Keratinocyte (primary cell): ENCODE measurements at regions not wholly inside any gene's neighbourhood (a gene's known extent, or its start where the extent isn't known, plus 50 kb on each side); places are given as distances from the start of the nearest gene placed in this dataset.

ENCODE experiments used
- DNase-seq: peaks from one replicate; pipeline ENCODE4 v3.0.0-alpha.2; 2011; ENCODE audit warnings: low read depth, missing footprints, low spot score
- FAIRE-seq: peaks from 2 replicates; lab custom pipeline; 2011; peaks lifted over from hg19 to GRCh38; lab: Jason Lieb, UNC
- H2AFZ ChIP-seq: 2 replicates; pipeline ENCODE4 v1.6.0; 2012; ENCODE audit warnings: low read length, control low read depth, inconsistent platforms; ENCODE audit not compliant: control insufficient read depth
- H3K27ac ChIP-seq: 2 replicates; pipeline ENCODE4 v1.5.1; 2011; ENCODE audit warnings: low read length; ENCODE audit not compliant: control insufficient read depth, insufficient read depth
- H3K27me3 ChIP-seq: 3 replicates; pipeline ENCODE4 v1.6.0; 2011; ENCODE audit warnings: low read length; ENCODE audit not compliant: control insufficient read depth, insufficient read depth; ENCODE audit errors: extremely low read depth
- H3K36me3 ChIP-seq, 2 experiments: 2 replicates in 1 of 2; 3 replicates in 1 of 2; pipeline ENCODE4 v1.5.1; 2011; ENCODE audit warnings: low read length in 2 of 2, mild to moderate bottlenecking in 1 of 2; ENCODE audit not compliant: control insufficient read depth in 2 of 2, insufficient read depth in 2 of 2; ENCODE audit errors: extremely low read depth in 1 of 2
- H3K4me1 ChIP-seq: 3 replicates; pipeline ENCODE4 v1.5.1; 2011; ENCODE audit warnings: low read length; ENCODE audit not compliant: control insufficient read depth, insufficient read depth; ENCODE audit errors: extremely low read depth
- H3K4me2 ChIP-seq: 3 replicates; pipeline ENCODE4 v1.6.0; 2011; ENCODE audit warnings: low read depth, low read length; ENCODE audit not compliant: control insufficient read depth, insufficient read depth; ENCODE audit errors: extremely low read depth
- H3K4me3 ChIP-seq, 3 experiments: fragments of 200-600 bp in 1 of 3; sonication (generic) in 1 of 3; 2 replicates in 2 of 3; 3 replicates in 1 of 3; pipeline ENCODE4 v1.5.1; 2011 to 2016; ENCODE audit warnings: low read length in 3 of 3, mild to moderate bottlenecking in 3 of 3, control low read depth in 2 of 3, inconsistent platforms in 1 of 3, low read depth in 1 of 3, mixed read lengths in 1 of 3, mixed run types in 1 of 3, moderate library complexity in 1 of 3; ENCODE audit not compliant: control insufficient read depth in 2 of 3, insufficient read depth in 2 of 3; ENCODE audit errors: extremely low read depth in 1 of 3
- H3K79me2 ChIP-seq: 2 replicates; pipeline ENCODE4 v1.6.0; 2012; ENCODE audit warnings: low read length; ENCODE audit not compliant: control insufficient read depth, insufficient read depth
- H3K9ac ChIP-seq: 3 replicates; pipeline ENCODE4 v1.6.0; 2011; ENCODE audit warnings: low read length; ENCODE audit not compliant: control insufficient read depth, insufficient read depth; ENCODE audit errors: extremely low read depth
- H3K9me1 ChIP-seq: 3 replicates; pipeline ENCODE4 v1.6.0; 2011; ENCODE audit warnings: low read length; ENCODE audit not compliant: control insufficient read depth, insufficient read depth; ENCODE audit errors: extremely low read depth
- H3K9me3 ChIP-seq: 2 replicates; pipeline ENCODE4 v1.5.1; 2012; ENCODE audit warnings: low read depth, low read length; ENCODE audit not compliant: control insufficient read depth
- H4K20me1 ChIP-seq: 3 replicates; pipeline ENCODE4 v1.6.0; 2011; ENCODE audit warnings: low read length; ENCODE audit not compliant: control insufficient read depth, insufficient read depth; ENCODE audit errors: extremely low read depth
- EZH2 ChIP-seq: IDR thresholded peaks from one replicate; pipeline ENCODE4 v1.6.1; 2012; ENCODE audit warnings: inconsistent platforms, mild to moderate bottlenecking, low read length, moderate library complexity
- dilution Hi-C: fragments of 300-500 bp; cut with MboI; formaldehyde crosslinking; loops from one replicate; pipeline ENCODE4 v1.7.0; 2020; ENCODE audit warnings: low sequenced_read_pairs; ENCODE audit not compliant: extremely low pct_ligation_motif_present
- TF ChIP-seq, protein P1 (sequence below), 3 experiments: IDR thresholded peaks in 1 of 3; conservative IDR thresholded peaks in 1 of 3; optimal IDR thresholded peaks in 1 of 3; 2 replicates in 2 of 3; 3 replicates in 1 of 3; pipeline versions ENCODE3 to v1.5.1; 2011; ENCODE audit warnings: low read length in 3 of 3, mild to moderate bottlenecking in 3 of 3, moderate library complexity in 2 of 3, control low read depth in 1 of 3, inconsistent platforms in 1 of 3; ENCODE audit not compliant: insufficient read depth in 2 of 3; ENCODE audit errors: extremely low read depth in 1 of 3

DNA sequence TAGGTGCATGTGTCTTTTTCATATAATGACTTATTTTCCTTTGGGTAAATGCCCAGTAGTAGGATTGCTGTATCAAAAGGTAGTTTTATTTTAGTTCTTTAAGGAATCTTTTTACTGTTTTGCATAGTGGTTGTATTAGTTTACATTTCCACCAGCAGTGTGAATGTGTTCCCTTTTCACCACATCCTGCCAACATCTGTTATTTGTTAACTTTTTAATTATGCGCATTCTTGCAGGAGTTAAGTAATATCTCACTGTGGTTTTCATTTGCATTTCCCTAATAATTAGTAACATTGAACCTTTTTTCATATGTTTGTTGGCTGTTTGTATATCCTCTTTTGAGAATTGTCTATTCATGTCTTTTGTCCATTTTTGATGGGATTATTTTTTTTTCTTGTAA lies 1761.9 kb downstream of the PLA2G4A start:
- Histone ChIP-seq H3K4me2 (no peak overlapping the region), H3K27ac (no peak overlapping the region), H4K20me1 (no peaks in the 10 kb centered on the region), H2AFZ (no peak overlapping the region), H3K9me3 (no peaks in the 10 kb centered on the region), H3K79me2 (no peaks in the 10 kb centered on the region), H3K9me1 (no peaks in the 10 kb centered on the region), H3K36me3 (no peaks in the 10 kb centered on the region), H3K27me3 (no peaks in the 10 kb centered on the region), H3K4me3 (no peak overlapping the region), H3K4me1 (no peaks in the 10 kb centered on the region), H3K9ac (no peak overlapping the region)
- FAIRE-seq: no peak
- dilution Hi-C loops: no loop called here
- TF ChIP-seq, protein P1, sequence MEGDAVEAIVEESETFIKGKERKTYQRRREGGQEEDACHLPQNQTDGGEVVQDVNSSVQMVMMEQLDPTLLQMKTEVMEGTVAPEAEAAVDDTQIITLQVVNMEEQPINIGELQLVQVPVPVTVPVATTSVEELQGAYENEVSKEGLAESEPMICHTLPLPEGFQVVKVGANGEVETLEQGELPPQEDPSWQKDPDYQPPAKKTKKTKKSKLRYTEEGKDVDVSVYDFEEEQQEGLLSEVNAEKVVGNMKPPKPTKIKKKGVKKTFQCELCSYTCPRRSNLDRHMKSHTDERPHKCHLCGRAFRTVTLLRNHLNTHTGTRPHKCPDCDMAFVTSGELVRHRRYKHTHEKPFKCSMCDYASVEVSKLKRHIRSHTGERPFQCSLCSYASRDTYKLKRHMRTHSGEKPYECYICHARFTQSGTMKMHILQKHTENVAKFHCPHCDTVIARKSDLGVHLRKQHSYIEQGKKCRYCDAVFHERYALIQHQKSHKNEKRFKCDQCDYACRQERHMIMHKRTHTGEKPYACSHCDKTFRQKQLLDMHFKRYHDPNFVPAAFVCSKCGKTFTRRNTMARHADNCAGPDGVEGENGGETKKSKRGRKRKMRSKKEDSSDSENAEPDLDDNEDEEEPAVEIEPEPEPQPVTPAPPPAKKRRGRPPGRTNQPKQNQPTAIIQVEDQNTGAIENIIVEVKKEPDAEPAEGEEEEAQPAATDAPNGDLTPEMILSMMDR (optimal IDR thresholded peaks at IDR 0.05 in 1 of 3, IDR thresholded peaks at IDR 0.05 in 1 of 3, conservative IDR thresholded peaks at IDR 0.05 in 1 of 3; ENCODE audit: extremely low read depth in 1 of 3, insufficient read depth in 2 of 3, low read length in 3 of 3): no peak
- TF ChIP-seq EZH2: no peak
- no peak for DNase-seq

DNA sequence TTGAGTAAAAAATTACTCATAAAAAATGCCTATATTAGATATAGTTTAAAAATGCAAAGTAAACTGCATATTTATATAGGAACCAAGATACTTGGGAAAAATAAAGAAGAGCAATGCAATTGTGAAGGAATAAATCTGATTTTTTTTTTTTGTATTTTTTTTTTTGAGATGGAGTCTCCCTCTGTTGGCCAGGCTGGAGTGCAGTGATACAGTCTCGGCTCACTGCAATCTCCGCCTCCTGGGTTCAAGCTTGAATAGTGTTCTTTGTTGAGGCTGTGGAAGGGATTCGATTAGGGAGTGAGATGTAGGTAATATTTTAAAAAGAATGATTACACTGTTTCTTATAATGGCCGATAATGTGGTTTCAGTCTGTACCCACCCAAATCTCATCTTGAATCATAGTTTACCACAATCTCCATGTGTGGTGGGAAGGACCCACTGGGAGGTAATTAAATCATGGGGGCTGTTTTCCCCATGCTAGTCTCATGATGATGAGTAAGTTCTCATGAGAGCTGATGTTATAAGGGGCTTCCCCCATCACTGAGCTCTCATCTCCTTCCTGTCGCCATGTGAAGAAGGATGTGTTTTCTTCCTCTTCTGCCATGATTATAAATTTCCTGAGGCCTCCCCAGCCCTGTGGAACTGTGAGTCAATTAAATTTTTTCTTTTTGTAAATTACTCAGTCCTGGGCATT lies 1765.9 kb downstream of the PLA2G4A start:
- no peaks in the 10 kb centered on the region for H3K79me2 ChIP-seq
- H3K4me2 ChIP-seq: no peak overlapping the region
- H3K4me3 ChIP-seq: no peak overlapping the region
- no peaks in the 10 kb centered on the region for H3K36me3 ChIP-seq
- TF ChIP-seq EZH2: no peak
- TF ChIP-seq, protein P1 (optimal IDR thresholded peaks at IDR 0.05 in 1 of 3, IDR thresholded peaks at IDR 0.05 in 1 of 3, conservative IDR thresholded peaks at IDR 0.05 in 1 of 3; ENCODE audit: extremely low read depth in 1 of 3, insufficient read depth in 2 of 3, low read length in 3 of 3): no peak
- FAIRE-seq (no peak), DNase-seq (no peak)
- H3K9me1 ChIP-seq: no peaks in the 10 kb centered on the region
- dilution Hi-C loops: no loop called here
- no peak overlapping the region for H3K27ac ChIP-seq
- no peaks in the 10 kb centered on the region for H3K27me3 ChIP-seq
- H3K9ac ChIP-seq: no peak overlapping the region
- no peaks in the 10 kb centered on the region for H4K20me1 ChIP-seq
- H2AFZ ChIP-seq: no peak overlapping the region
- H3K4me1 ChIP-seq: no peaks in the 10 kb centered on the region
- no peaks in the 10 kb centered on the region for H3K9me3 ChIP-seq
